GM21360 (cell line): ENCODE measurements at regions not wholly inside any gene's neighbourhood (a gene's known extent, or its start where the extent isn't known, plus 50 kb on each side); places are given as distances from the start of the nearest gene placed in this dataset.
A peak's percentile ranks its signal among the peaks of the same experiment; 100 is the strongest.
"Not testable (repeated sequence)": the region's sequence is repeated elsewhere in the genome, so short reads cannot be mapped to it uniquely, and the experiment has no call there.

Experiments
- ATAC-seq: cut with Tn5 transposase; IDR thresholded peaks from one replicate; pipeline ENCODE4 v1.9.1; 2021; ENCODE audit warnings: mild to moderate bottlenecking, moderate library complexity; ENCODE audit not compliant: unreplicated experiment

- ATAC-seq, result peak; percentile 93
These were observed 160.2 kb upstream of the KLF3 start for GRCh38 chr4:38503689-38504395.

GRCh38 chr4:38504396-38504715 is 159.6 kb upstream of the KLF3 start:
- ATAC-seq, result no peak

GRCh38 chr4:38509551-38509950 is 154.4 kb upstream of the KLF3 start:
- ATAC-seq, result peak; percentile 58

- ATAC-seq, result no peak
These were observed 153.8 kb upstream of the KLF3 start for GRCh38 chr4:38510201-38510600.

- no peak for ATAC-seq
These were observed 152.3 kb upstream of the KLF3 start for GRCh38 chr4:38511702-38512101.

- no peak for ATAC-seq
These were observed 151.2 kb upstream of the KLF3 start for GRCh38 chr4:38512840-38513239.

- ATAC-seq, result no peak
These were observed 149.4 kb upstream of the KLF3 start for GRCh38 chr4:38514465-38515146.

- ATAC-seq, result no peak
These were observed 147.8 kb upstream of the KLF3 start for GRCh38 chr4:38516190-38516589.

GRCh38 chr4:38519666-38520065 is 144.3 kb upstream of the KLF3 start:
- ATAC-seq, result no peak

GRCh38 chr4:38523054-38523453 is 140.9 kb upstream of the KLF3 start:
- no peak for ATAC-seq

- ATAC-seq, result peak; percentile 97
These were observed 140.2 kb upstream of the KLF3 start for GRCh38 chr4:38523524-38524448.

- ATAC-seq, result no peak
These were observed 137.6 kb upstream of the KLF3 start for GRCh38 chr4:38526412-38526811.

- peak; percentile 75 for ATAC-seq
These were observed 134.5 kb upstream of the KLF3 start for GRCh38 chr4:38529189-38530115.

GRCh38 chr4:38530486-38530885 is 133.5 kb upstream of the KLF3 start:
- ATAC-seq, result no peak

- ATAC-seq, result no peak
These were observed 132.8 kb upstream of the KLF3 start for GRCh38 chr4:38531141-38531727.

- no peak for ATAC-seq
These were observed 131.0 kb upstream of the KLF3 start for GRCh38 chr4:38532908-38533499.

- no peak for ATAC-seq
These were observed 129.5 kb upstream of the KLF3 start for GRCh38 chr4:38534344-38535045.

GRCh38 chr4:38535071-38535470 is 128.9 kb upstream of the KLF3 start:
- not testable (repeated sequence) for ATAC-seq

GRCh38 chr4:38535717-38536116 is 128.3 kb upstream of the KLF3 start:
- no peak for ATAC-seq
